NCI-H446 (cell line): ENCODE measurements at regions not wholly inside any gene's neighbourhood (a gene's known extent, or its start where the extent isn't known, plus 50 kb on each side); places are given as distances from the start of the nearest gene placed in this dataset.

ENCODE experiments used
- DNase-seq, 2 experiments: peaks; one replicate each; lab custom pipeline; 2025; lab: John Stamatoyannopoulos, UW

DNA sequence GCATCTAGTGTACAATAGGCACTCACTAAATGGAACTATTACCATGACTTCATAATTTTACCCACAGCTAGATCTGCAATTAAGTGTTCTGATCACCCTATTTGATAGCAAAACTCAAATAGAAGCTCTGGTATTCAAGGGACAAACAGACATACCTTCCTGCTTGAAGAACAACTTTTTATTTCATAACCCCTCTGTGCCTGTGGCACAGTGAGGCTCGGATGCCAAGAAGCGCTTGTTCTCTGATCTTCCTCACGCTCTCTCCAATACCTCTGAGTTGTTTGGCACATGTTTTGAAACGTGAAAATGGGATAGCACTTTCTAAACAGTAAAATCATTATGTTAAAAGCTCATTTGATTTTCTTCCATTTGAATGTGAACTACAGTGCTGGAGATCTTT lies 232.0 kb downstream of the KLF5 start:
- DNase-seq: no peak

GRCh38 chr13:73288596-73288995 lies 229.8 kb downstream of the KLF5 start:
- DNase-seq: no peak

GRCh38 chr13:73287831-73288230 lies 229.0 kb downstream of the KLF5 start:
- DNase-seq: no peak

- no peak for DNase-seq
These were observed 228.3 kb downstream of the KLF5 start for GRCh38 chr13:73286942-73287620.

- DNase-seq: no peak
These were observed 227.4 kb downstream of the KLF5 start for GRCh38 chr13:73286177-73286576.

DNA sequence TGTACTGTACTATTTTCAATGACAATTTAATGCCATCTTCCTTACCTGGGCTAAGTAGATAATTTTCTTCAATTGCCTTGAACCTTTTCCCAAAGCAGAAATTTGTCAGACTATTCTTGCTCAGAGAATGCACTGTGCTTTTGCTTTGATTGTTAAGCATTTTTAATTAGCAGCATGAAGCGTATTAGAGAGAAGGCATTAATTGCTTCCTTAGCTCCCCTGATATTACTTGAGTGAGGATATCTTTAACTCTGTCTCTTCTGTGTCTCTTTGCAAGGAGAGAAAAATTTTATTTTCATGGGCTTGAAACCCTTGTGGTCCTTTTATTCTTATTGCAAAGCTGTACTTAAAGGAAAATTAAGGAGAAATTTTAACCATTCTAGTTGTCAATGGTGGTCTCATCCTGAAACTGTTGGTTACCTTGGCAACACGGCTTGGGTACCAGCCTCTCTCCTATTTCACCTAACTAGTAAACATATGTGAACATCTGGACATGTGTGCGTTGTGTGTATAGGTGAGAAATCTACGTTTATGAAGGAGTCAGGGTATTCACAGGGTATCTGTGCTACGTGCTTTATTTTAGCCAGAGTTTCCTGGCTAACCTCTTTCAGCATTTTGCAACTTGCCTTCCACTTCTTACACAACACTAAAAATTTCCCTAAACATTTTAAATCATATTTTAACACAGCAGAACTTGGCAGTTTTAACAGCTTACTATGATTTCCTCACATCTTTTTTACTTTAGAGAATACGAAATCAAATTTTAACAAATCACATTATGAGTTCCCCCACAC lies 225.5 kb downstream of the KLF5 start:
- no peak for DNase-seq

DNA sequence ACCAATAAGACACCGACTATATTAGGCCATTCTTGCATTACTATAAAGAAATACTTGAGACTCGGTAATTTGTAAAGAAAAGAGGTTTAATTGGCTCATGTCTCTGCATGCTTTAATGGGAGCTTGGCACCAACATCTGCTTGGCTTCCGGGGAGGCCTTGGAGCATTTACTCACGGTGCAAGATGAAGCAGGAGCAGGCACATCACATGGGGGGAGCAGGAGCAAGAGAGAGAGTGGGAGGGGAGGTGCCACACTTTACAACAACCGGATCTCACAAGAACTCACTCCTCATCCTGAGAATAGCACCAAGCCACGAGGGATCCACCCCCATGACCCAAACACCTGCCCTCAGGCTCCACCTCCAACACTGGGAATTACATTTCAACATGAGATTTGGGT lies 224.8 kb downstream of the KLF5 start:
- DNase-seq: no peak

- DNase-seq: no peak
These were observed 222.9 kb downstream of the KLF5 start for GRCh38 chr13:73281746-73282145.

GRCh38 chr13:73278186-73278585 lies 219.4 kb downstream of the KLF5 start:
- no peak for DNase-seq

- DNase-seq: no peak
These were observed 216.4 kb downstream of the KLF5 start for GRCh38 chr13:73275163-73275562.

DNA sequence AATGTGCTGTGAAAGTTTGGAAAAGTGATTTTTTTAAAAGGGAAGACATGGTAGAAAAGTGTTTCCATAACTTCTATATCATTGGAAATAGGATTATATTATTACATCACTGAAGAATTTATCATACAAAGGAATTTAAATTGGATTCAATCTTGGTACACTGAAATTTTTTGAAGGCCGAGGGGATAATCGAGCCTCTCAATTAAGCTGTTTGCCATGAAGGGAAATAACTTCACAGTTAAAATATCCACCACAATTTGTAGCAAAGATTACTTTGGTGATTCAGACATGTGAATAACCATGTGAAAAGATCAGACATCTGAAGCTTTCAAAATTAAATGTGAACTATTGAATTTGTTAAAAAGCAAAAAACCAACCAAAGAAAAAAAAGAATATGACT lies 215.3 kb downstream of the KLF5 start:
- no peak for DNase-seq

DNA sequence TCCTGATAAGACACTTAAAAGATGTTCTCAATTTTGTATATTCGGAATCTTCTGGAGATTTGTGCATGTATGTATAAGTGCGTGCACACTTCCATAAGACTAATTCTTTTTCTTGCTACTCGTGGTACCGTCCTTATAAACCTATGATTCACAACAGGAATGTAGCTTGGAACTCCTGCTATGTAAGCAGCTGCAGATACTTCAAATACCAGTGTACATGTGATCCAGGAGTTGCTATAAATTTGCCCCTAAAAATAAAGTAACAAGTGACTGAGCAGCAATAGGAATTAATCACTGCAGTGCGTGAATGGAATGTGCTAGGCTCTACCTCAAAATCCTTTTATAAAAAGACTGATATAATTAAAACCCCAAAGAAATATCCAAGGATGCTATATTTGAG lies 214.9 kb downstream of the KLF5 start:
- no peak for DNase-seq

DNA sequence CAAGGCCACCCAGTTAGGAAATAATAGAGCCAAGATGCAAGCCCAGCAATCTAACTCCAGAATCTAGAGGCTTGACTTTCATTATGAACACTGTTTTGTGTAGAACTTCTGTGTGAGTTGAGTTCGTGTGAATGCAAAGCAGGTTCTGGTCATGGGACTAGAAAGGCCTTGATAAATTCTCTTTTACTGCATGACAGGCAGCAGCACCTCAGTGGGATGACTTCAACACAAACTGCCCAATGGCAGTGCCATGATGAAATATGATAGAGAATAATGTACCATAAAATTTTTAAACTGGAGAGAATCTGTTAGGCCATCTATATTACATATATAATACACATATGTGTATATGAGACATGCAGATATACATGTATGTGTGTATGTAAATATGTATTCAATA lies 214.5 kb downstream of the KLF5 start:
- no peak for DNase-seq

DNA sequence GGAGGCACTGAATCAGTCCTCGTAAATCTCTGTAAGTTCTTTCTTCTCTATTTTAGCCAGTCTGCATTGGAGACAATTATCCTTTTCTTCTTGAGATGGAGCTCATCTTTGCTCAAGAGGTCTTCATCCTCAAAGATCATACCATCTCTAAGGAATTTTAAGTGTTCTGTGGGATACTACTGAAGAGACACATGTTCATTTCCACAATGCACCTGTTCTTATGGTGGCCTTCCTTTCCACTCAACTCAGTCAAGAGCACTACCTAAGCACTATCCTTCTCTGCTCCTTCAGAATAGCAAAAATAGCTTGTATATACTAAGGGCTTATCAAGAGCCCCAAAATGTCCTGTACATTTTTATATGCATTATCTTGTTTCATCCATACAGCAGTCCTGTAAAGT lies 214.0 kb downstream of the KLF5 start:
- DNase-seq: no peak

GRCh38 chr13:73268306-73268705 lies 209.5 kb downstream of the KLF5 start:
- no peak for DNase-seq

- DNase-seq: no peak
These were observed 207.9 kb downstream of the KLF5 start for GRCh38 chr13:73266640-73267180.

GRCh38 chr13:73262862-73263627 lies 204.2 kb downstream of the KLF5 start:
- DNase-seq: no peak

GRCh38 chr13:73261739-73262216 lies 203.0 kb downstream of the KLF5 start:
- no peak for DNase-seq

GRCh38 chr13:73259061-73260017 lies 200.5 kb downstream of the KLF5 start:
- no peak for DNase-seq

DNA sequence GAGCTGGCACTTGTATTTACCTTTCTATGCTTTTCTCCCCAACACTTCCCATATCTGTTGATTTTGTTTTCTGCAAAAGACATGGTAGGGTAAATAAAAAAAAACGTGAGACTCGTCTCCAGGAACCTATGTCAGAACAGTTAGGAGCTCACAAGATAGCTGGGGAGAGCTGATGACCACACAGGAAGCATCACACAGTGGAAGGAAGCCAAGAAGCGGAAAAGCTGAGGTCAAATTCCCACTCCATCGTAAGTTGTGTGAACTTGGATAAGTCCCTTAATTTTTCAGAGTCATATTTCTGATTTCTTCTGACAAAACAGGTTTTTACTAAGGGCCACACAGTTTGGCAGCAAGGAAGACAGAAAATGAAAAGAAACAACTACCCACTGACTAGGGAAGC lies 199.6 kb downstream of the KLF5 start:
- no peak for DNase-seq

DNA sequence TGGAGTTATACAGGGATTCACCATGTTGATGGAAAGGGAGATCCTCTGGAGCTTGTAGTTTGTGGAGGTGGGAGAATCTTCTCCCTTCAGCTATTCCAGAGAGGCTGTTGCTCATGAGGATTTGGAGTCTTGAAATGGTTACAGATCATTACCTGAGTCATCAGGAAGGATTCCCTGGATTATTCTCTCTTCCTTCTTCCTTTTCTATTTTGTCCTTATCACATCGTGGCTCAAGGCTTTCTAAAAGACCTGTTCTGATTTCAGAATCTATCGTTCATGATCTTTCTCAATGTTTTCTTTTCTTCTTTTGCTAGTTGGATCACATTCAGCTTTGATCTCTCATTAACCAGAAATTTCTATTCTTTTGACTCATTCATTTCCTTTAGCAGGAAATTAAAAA lies 196.0 kb downstream of the KLF5 start:
- DNase-seq: no peak
